Astrocyte (in vitro differentiated cells and primary cell): ENCODE measurements at regions not wholly inside any gene's neighbourhood (a gene's known extent, or its start where the extent isn't known, plus 50 kb on each side); places are given as distances from the start of the nearest gene placed in this dataset.

ENCODE experiments used
- CTCF ChIP-seq: IDR thresholded peaks from 2 replicates; pipeline ENCODE4 v1.5.1; 2011; ENCODE audit warnings: low read depth, mild to moderate bottlenecking, inconsistent platforms, low read length, moderate library complexity; ENCODE audit not compliant: insufficient read depth
- EZH2 ChIP-seq: IDR thresholded peaks from 2 replicates; pipeline ENCODE4 v1.6.1; 2012; ENCODE audit warnings: mild to moderate bottlenecking, low read length, inconsistent platforms; ENCODE audit not compliant: insufficient read depth

- TF ChIP-seq CTCF (no peak), EZH2 (no peak)
These were observed 783.4 kb upstream of the MIR17HG start for GRCh38 chr13:90564096-90564495.
